IMR-90 (cell line): ENCODE measurements at regions not wholly inside any gene's neighbourhood (a gene's known extent, or its start where the extent isn't known, plus 50 kb on each side); places are given as distances from the start of the nearest gene placed in this dataset.

Source experiments
- ATAC-seq: fragments of 200-7000 bp; cut with Tn5 transposase; 2 replicates; pipeline ENCODE4 v1.9.1; 2020; ENCODE audit warnings: low read depth, mild to moderate bottlenecking, moderate library complexity
- BruUV-seq: library from RNA; stranded (reverse); fragments of 400-500 nt; replicated peaks from 2 replicates; lab custom pipeline; 2021; lab: Mats Ljungman, UMichigan
- CTCF ChIA-PET: fragments of 300-600 bp; formaldehyde crosslinking; extraction: SDS; loops from one replicate; lab custom pipeline; 2021; ENCODE audit warnings: antibody characterized with exemption; lab: Yijun Ruan, JAX
- POLR2A ChIA-PET: fragments of 300-600 bp; sonication (Branson Sonifier 250); formaldehyde crosslinking; loops from one replicate; lab custom pipeline; 2022; ENCODE audit warnings: antibody characterized with exemption; ENCODE audit not compliant: unreplicated experiment; lab: Charles Lee
- DNase-seq: peaks from one replicate; pipeline ENCODE4 v3.0.0; 2013
- H2AFZ ChIP-seq: replicated peaks from 2 replicates; pipeline ENCODE3; 2013; ENCODE audit warnings: low read length, mild to moderate bottlenecking; ENCODE audit not compliant: poor library complexity
- H2AK5ac ChIP-seq: 2 replicates; pipeline ENCODE4 v1.6.1; 2013; ENCODE audit warnings: low read depth, low read length, inconsistent platforms
- H2AK9ac ChIP-seq: replicated peaks from 2 replicates; pipeline ENCODE3; 2013; ENCODE audit warnings: mild to moderate bottlenecking, low read depth, low read length, moderate library complexity; ENCODE audit not compliant: poor library complexity
- H2BK120ac ChIP-seq: 2 replicates; pipeline ENCODE4 v1.6.1; 2013; ENCODE audit warnings: low read depth, low read length, inconsistent platforms
- H2BK15ac ChIP-seq: 3 replicates; pipeline ENCODE4 v1.6.1; 2013; ENCODE audit warnings: low read depth, low read length, inconsistent platforms
- H2BK20ac ChIP-seq: 2 replicates; pipeline ENCODE4 v1.6.1; 2013; ENCODE audit warnings: low read depth, mild to moderate bottlenecking, inconsistent platforms, low read length, moderate library complexity
- H2BK5ac ChIP-seq: 2 replicates; pipeline ENCODE4 v1.6.1; 2013; ENCODE audit warnings: mild to moderate bottlenecking, low read depth, low read length, inconsistent platforms; ENCODE audit not compliant: poor library complexity, severe bottlenecking
- H3K14ac ChIP-seq: replicated peaks from 2 replicates; pipeline ENCODE4 v1.6.1; 2013; ENCODE audit warnings: low read depth, low read length, inconsistent platforms
- H3K18ac ChIP-seq: 2 replicates; pipeline ENCODE4 v1.6.1; 2013; ENCODE audit warnings: low read depth, low read length, control low read depth
- H3K23ac ChIP-seq: 2 replicates; pipeline ENCODE4 v1.6.1; 2013; ENCODE audit warnings: low read depth, low read length, inconsistent platforms
- H3K27ac ChIP-seq: 2 replicates; pipeline ENCODE4 v1.5.1; 2013; ENCODE audit warnings: mild to moderate bottlenecking, control low read depth, low read length; ENCODE audit not compliant: insufficient read depth
- H3K27me3 ChIP-seq: 2 replicates; pipeline ENCODE4 v1.6.1; 2013; ENCODE audit warnings: low read length; ENCODE audit not compliant: control insufficient read depth, insufficient read depth
- H3K36me3 ChIP-seq: 2 replicates; pipeline ENCODE4 v1.6.1; 2013; ENCODE audit warnings: low read length, mixed read lengths; ENCODE audit not compliant: control insufficient read depth, insufficient read depth
- H3K4ac ChIP-seq: 2 replicates; pipeline ENCODE4 v1.6.1; 2013; ENCODE audit warnings: low read depth, low read length, inconsistent platforms
- H3K4me1 ChIP-seq: 2 replicates; pipeline ENCODE4 v1.6.1; 2013; ENCODE audit warnings: low read length, mixed read lengths; ENCODE audit not compliant: control insufficient read depth, insufficient read depth
- H3K4me2 ChIP-seq: 2 replicates; pipeline ENCODE4 v1.6.1; 2013; ENCODE audit warnings: low read depth, mild to moderate bottlenecking, control low read depth, low read length, moderate library complexity
- H3K4me3 ChIP-seq: 2 replicates; pipeline ENCODE4 v1.5.1; 2013; ENCODE audit warnings: low read depth, mild to moderate bottlenecking, control low read depth, low read length, moderate library complexity; ENCODE audit not compliant: insufficient read depth
- H3K56ac ChIP-seq: 2 replicates; pipeline ENCODE4 v1.6.1; 2013; ENCODE audit warnings: low read length, inconsistent platforms; ENCODE audit not compliant: insufficient read depth; ENCODE audit errors: extremely low read depth
- H3K79me1 ChIP-seq, 2 experiments: 2 replicates each; pipeline ENCODE4 v1.6.1; 2013; ENCODE audit warnings: low read length in 2 of 2, inconsistent platforms in 1 of 2, low read depth in 1 of 2
- H3K9ac ChIP-seq: 2 replicates; pipeline ENCODE4 v1.6.1; 2013; ENCODE audit warnings: low read depth, low read length, control low read depth
- H3K9me1 ChIP-seq: 2 replicates; pipeline ENCODE4 v1.6.1; 2013; ENCODE audit warnings: low read length, inconsistent platforms; ENCODE audit not compliant: insufficient read depth
- H3K9me3 ChIP-seq: 2 replicates; pipeline ENCODE4 v1.6.1; 2013; ENCODE audit warnings: low read length; ENCODE audit not compliant: control insufficient read depth, insufficient read depth
- H4K20me1 ChIP-seq: 2 replicates; pipeline ENCODE4 v1.6.1; 2013; ENCODE audit warnings: low read length, inconsistent platforms; ENCODE audit not compliant: insufficient read depth
- H4K5ac ChIP-seq: 2 replicates; pipeline ENCODE4 v1.6.1; 2013; ENCODE audit warnings: mild to moderate bottlenecking, low read depth, low read length, control low read depth
- H4K8ac ChIP-seq, 2 experiments: 2 replicates each; pipeline ENCODE4 v1.6.1; 2013; ENCODE audit warnings: low read depth in 2 of 2, low read length in 2 of 2, control low read depth in 1 of 2, inconsistent platforms in 1 of 2
- H4K91ac ChIP-seq: 2 replicates; pipeline ENCODE4 v1.6.1; 2013; ENCODE audit warnings: low read depth, low read length, inconsistent platforms; ENCODE audit not compliant: insufficient read depth
- CEBPB ChIP-seq: IDR thresholded peaks from 2 replicates; pipeline ENCODE4 v1.6.1; 2012; ENCODE audit warnings: low read depth, low read length, improper control_type of control experiment
- CTCF ChIP-seq: conservative IDR thresholded peaks from 2 replicates; pipeline ENCODE4 v1.5.1; 2012; ENCODE audit warnings: mild to moderate bottlenecking, low read depth, low read length, improper control_type of control experiment
- ELK1 ChIP-seq: fragments of 150-350 bp; IDR thresholded peaks from 2 replicates; pipeline ENCODE4 v1.6.1; 2016; ENCODE audit warnings: low read depth, mild to moderate bottlenecking, low read length, moderate library complexity, borderline replicate concordance
- MAFK ChIP-seq: IDR thresholded peaks from 2 replicates; pipeline ENCODE4 v1.6.1; 2012; ENCODE audit warnings: low read depth, low read length, improper control_type of control experiment
- MXI1 ChIP-seq: IDR thresholded peaks from 2 replicates; pipeline ENCODE4 v1.6.1; 2012; ENCODE audit warnings: low read depth, mild to moderate bottlenecking, low read length, moderate library complexity, borderline replicate concordance
- RAD21 ChIP-seq: IDR thresholded peaks from 2 replicates; pipeline ENCODE4 v1.6.1; 2012; ENCODE audit warnings: low read length, improper control_type of control experiment
- SMC3 ChIP-seq: fragments of 150-350 bp; IDR thresholded peaks from 2 replicates; pipeline ENCODE4 v1.6.1; 2016; ENCODE audit warnings: low read depth, mild to moderate bottlenecking, antibody characterized with exemption, low read length, moderate library complexity
- USF2 ChIP-seq: fragments of 150-350 bp; IDR thresholded peaks from 2 replicates; pipeline ENCODE4 v1.6.1; 2017; ENCODE audit warnings: mild to moderate bottlenecking, antibody characterized with exemption, low read length, low read depth
- WGBS, 2 experiments: methylation state at CpG; one replicate each; pipeline versions ENCODE4 v1.1.5 to v1.1.7; 2013; ENCODE audit warnings: missing lambda C conversion rate in 2 of 2; ENCODE audit not compliant: insufficient read length in 1 of 2; ENCODE audit errors: extremely low coverage in 2 of 2; 5-methylcytosine and 5-hydroxymethylcytosine counted together
- dilution Hi-C: fragments of 300-500 bp; cut with HindIII; formaldehyde crosslinking; loops from one replicate; pipeline ENCODE4 v1.14.3; 2018; ENCODE audit warnings: low sequenced_read_pairs; ENCODE audit not compliant: unreplicated experiment
- in situ Hi-C: fragments of 300-500 bp; cut with MboI; formaldehyde crosslinking; loops from 3 replicates; pipeline ENCODE4 v1.14.3; 2019; ENCODE audit warnings: low sequenced_read_pairs, inconsistent platforms, mixed read lengths
- intact Hi-C: fragments of 100-400 bp; cut with micrococcal nuclease; formaldehyde crosslinking; loops from 2 replicates; pipeline ENCODE4 v1.10.0; 2022

GRCh38 chr2:108169982-108170625 is 69.7 kb upstream of the SULT1C3 start:
- H3K4me1 ChIP-seq = no peaks in the 10 kb centered on the region
- dilution Hi-C loops = no loop called here
- BruUV-seq = no TSS peak
- peak; percentile 18 for DNase-seq
- H3K56ac ChIP-seq = no peak overlapping the region
- no peak overlapping the region for H3K14ac ChIP-seq
- no peak overlapping the region for H2AFZ ChIP-seq
- intact Hi-C loops = no loop called here
- no peak overlapping the region for H2AK5ac ChIP-seq
- in situ Hi-C loops = no loop called here
- ChIA-PET CTCF (interaction anchor here (0.5 to 1.4 kb wide), 4 partner anchors 9 to 377 kb away, joined by 3 to 4 read pairs (median 4); no protein-coding TSS in a partner anchor), POLR2A (no interaction called here)
- TF ChIP-seq CTCF = peak; percentile 45
- TF ChIP-seq RAD21 = peak; percentile 11; the same call in 1 of the 2 replicates
- TF ChIP-seq SMC3 = peak; percentile 32; the same call in 1 of the 2 replicates
- TF ChIP-seq USF2 = no peak
- no peak for TF ChIP-seq ELK1
- no peak for TF ChIP-seq MAFK
- no peak for TF ChIP-seq CEBPB
- no peak for TF ChIP-seq MXI1
- no peak overlapping the region for H4K8ac ChIP-seq
- H3K9me1 ChIP-seq = no peaks in the 10 kb centered on the region
- H2BK15ac ChIP-seq = no peak overlapping the region
- H4K91ac ChIP-seq = no peak overlapping the region
- H3K36me3 ChIP-seq = no peaks in the 10 kb centered on the region
- H4K5ac ChIP-seq = no peak overlapping the region
- peak; percentile 44; the same call in 1 of the 2 replicates for ATAC-seq
- no peak overlapping the region for H3K18ac ChIP-seq
- no peak overlapping the region for H2AK9ac ChIP-seq
- no peak overlapping the region for H3K23ac ChIP-seq
- H3K4me3 ChIP-seq = no peak overlapping the region
- no peaks in the 10 kb centered on the region for H3K9me3 ChIP-seq
- H2BK20ac ChIP-seq = no peak overlapping the region
- no peak overlapping the region for H3K4me2 ChIP-seq
- H2BK5ac ChIP-seq = no peak overlapping the region
- WGBS, 2 experiments = no CpG with 5 or more reads among the region's 3 CpGs
- H3K27ac ChIP-seq = no peak overlapping the region
- no peak overlapping the region for H3K9ac ChIP-seq
- H3K27me3 ChIP-seq = no peaks in the 10 kb centered on the region; the same call in 1 of the 2 replicates
- H2BK120ac ChIP-seq = no peak overlapping the region
- no peak overlapping the region for H3K4ac ChIP-seq
- no peaks in the 10 kb centered on the region for H4K20me1 ChIP-seq
- no peaks in the 10 kb centered on the region for H3K79me1 ChIP-seq
